Middle frontal gyrus (tissue), 1 donor: ENCODE measurements at regions not wholly inside any gene's neighbourhood (a gene's known extent, or its start where the extent isn't known, plus 50 kb on each side); places are given as distances from the start of the nearest gene placed in this dataset.
"Not testable (repeated sequence)": the region's sequence is repeated elsewhere in the genome, so short reads cannot be mapped to it uniquely, and the experiment has no call there.

Experiments used
- DNase-seq: peaks from one replicate; pipeline ENCODE4 v3.0.0-alpha.2; 2015; ENCODE audit warnings: low spot score; ENCODE audit errors: extremely low spot score

DNA sequence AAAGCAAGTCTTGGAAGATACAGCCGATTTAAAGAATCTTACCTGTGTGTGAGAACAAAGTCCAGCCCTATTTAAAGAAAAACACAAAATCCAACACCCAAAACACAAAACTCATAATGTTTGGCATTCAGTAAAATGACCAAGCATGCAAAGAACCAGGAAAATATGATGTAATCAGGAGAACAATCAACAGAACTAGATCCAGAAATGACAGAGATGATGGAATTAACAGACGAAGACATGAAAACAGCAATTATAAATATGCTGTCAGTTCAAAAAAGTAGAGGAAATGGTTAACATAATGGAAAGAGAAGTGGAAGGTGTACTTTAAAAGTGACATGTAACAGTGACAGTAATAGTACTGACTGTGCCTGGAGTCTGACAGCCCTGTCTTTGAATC, 56.1 kb upstream of the ERV3-1 start:
- DNase-seq = not testable (repeated sequence)

- DNase-seq = not testable (repeated sequence)
Measured at GRCh38 chr7:65059247-65059646, 52.8 kb upstream of the ERV3-1 start.
